ELF-1 (cell line): ENCODE measurements at regions not wholly inside any gene's neighbourhood (a gene's known extent, or its start where the extent isn't known, plus 50 kb on each side); places are given as distances from the start of the nearest gene placed in this dataset.
"Not testable (repeated sequence)": the region's sequence is repeated elsewhere in the genome, so short reads cannot be mapped to it uniquely, and the experiment has no call there.

Experiments
- DNase-seq: peaks from one replicate; pipeline ENCODE4 v3.0.0-alpha.2; 2016; ENCODE audit warnings: low read depth, low spot score

DNA sequence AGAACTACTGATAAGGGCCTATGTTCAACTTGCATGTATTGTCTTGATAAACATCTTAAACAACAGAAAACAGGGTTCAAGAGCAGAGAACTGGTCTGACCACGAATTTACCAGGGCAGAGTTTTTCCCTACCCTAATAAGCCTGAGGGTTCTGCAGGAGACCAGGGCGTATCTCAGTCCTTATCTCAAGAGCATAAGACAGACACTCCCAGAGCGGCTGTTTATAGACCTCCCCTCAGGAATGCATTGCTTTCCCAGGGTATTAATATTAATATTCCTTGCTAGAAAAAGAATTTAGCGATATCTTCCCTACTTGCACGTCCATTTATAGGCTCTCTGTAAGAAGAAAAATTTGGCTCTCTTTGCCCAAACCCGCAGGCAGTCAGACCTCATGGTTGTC lies 637.2 kb downstream of the EPM2A start:
- not testable (repeated sequence) for DNase-seq

DNA sequence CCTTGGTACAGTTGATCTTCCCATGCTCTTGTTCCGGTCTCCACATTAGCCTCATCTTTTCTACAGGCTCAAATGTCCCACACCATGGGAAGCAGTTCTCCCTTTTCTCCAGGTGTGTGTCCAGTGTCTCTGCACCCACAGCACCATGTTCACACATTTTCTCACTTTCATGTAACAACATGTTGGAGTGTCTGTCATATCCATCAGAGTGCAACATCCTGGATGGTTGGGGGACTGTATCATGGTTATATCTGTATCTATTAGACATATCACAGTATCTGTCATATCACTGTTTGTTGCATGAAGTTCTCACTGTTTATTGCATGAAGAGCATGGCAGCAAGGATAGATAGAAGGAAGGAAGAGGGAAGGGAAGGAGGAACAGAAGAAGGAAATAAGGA lies 635.6 kb downstream of the EPM2A start:
- DNase-seq: no peak

DNA sequence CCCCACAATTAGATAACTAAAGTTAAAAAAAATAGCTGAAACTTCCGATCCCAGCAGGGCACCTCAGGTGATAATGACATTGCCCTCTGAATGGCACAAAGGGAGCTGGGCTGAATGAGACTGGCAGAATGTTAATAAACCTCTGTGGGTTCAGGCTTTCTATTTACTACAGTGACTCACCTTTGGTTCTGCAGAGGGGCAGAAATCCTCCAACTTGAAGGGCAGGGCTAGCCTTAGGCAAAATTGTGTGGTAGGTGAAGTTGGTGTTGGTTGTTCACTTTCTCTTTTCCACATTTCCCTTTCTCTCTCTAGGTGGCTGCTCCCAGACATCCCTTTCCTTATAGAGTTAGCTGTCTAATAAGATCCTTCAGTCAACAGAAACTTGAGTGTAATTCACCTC lies 625.2 kb downstream of the EPM2A start:
- no peak for DNase-seq

DNA sequence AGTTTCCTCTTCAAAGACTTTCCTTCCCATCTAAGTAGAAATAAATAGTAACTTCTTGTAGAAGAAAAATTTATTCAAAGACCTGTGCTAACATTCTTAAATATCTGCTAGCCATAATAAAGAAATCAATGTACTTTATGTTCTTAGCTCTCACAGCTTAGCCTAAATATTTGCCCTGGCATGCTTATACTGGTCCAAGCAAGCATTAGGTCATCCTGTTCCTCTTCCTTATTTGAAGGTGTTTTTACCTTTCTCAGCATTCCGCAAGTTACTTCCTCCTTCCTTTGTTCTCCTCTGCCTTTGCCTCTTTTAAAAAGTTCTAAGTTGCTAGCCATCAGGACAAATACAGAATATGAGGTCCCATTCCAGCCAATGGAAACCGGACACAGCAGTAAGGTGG lies 623.9 kb downstream of the EPM2A start:
- DNase-seq: not testable (repeated sequence)

DNA sequence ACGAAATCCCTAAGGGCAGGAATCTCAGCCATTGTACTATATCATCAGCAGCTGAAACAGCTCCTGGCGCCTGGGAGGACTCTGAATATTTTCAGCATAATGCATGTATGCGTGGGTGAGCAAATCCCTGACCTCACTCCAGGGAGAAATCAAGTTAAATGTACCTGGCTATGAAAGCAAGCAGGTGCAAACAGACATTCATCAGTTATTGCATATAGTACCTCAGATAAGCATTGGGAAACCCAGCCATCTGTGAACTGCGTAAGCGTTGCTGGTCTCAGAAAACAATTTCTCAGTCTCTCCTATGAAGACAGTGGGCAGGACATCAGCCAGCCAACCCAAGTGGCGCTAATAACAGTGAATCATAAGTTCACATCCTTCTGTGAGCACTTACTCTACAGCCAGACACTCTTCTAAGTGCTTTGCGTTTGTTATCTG lies 622.6 kb downstream of the EPM2A start:
- no peak for DNase-seq

DNA sequence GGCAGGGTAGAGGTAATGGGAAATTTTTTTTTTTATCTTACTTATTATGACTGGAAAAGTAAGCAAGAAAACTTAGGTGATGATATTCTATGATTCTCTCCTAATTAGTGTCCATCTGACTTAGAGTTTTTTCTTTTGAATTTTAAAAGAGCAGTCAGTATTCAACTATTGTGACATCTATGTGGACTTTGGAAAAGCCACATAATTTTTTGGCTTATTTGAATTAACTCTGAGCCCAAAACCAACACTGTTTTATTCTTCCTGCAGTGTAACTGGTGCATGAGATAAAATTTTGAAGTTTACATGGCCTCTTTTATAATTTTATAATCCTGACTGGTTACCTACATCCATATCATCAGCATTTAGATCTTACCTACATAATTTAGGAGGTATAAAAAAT lies 619.7 kb downstream of the EPM2A start:
- DNase-seq: no peak

DNA sequence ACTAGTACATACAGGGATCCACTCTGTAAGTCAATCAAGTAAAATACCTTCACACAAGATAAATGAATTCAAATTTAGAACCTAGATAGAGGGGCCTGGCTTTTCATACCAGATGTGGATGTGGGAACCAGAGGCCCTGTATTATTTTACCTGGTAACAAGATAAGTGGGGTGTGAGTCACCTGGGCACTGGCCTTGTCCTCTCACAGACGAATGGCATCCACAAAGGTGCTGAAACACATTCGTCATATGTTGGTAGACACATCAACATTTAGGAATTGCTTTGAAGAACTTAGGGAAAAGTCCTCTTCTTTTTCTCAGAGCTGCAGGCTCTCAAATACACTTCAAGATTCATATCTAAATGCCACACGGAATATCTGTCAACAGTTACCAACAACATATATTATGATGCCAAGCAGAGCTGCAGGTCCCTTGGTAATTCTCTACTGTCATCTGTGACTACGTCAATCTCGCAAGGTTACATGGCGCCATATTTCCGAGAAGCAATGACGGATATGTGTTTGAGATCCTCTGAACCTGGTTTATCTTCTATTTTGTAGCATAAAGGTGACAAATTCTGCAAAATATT lies 618.6 kb downstream of the EPM2A start:
- DNase-seq: no peak

DNA sequence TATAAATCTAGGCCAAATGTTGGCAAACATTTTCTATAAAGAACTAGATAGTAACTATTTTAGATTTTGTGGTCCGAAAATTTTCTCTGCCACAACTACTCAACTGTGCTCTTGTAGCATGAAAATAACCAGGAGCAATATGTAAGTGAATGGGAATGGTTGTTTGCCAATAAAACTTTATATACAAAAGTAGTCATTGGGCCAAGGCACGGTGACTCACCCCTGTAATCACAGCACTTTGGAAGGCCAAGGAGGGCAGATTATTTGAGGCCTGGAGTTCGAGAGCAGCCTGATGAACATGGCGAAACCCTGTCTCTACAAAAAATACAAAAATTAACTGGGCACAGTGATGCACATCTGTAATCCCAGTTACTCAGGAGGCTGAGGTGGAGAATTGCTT lies 617.1 kb downstream of the EPM2A start:
- DNase-seq: no peak

DNA sequence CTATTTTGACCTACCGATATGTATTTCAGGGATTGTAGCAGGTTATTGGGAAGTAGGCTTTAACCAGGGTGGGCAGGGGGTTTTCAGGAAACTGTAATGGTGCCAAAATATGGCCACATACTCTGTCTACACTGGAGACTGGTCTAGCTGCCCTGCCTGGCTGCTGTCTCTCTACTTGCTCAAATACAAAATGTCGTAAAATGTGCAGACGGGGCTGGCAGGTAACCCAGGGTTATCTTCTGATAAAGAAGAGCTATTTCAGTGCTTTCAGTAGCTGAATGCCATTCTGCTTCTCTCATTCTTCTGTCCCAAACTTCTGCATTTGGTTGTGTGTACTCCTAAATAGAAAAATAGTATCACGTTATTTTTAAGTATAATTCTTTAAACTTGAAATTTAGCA lies 616.2 kb downstream of the EPM2A start:
- DNase-seq: no peak

DNA sequence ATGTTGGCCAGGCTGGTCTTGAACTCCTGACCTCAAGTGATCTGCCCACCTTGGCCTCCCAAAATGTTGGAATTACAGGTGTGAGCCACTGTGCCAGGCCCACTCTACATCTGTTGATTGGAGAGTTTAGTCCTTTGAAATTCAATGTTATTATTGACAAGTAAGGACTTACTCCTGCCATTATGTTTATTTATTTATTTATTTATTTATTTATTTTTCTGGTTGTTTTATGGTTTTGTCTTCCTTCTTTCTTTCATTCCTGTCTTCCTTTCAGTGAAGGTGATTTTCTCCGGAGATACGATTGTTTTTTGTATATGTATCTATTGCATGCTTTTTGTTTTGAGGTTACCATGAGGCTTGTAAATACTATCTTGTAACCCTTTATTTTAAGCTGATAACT lies 602.6 kb downstream of the EPM2A start:
- DNase-seq: no peak

DNA sequence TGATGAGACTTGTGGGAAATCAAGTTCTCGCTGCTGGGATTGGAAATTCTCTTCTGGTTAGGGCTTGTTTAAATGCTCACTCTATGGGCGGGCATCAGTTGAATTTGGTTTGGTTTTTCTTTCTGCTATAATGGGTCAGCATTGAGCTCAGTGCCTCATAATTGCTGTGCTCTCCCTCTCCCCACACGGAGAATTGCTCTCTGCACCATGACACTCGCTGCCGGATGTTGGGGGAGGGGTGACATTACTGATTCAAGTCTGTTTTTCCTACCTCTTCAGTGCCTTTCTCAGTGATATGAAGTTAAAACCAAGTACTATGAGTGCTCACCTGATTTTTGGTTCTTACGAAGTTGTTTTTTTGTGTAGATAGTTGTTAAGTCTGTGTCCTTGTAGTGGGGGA lies 599.6 kb downstream of the EPM2A start:
- DNase-seq: no peak

DNA sequence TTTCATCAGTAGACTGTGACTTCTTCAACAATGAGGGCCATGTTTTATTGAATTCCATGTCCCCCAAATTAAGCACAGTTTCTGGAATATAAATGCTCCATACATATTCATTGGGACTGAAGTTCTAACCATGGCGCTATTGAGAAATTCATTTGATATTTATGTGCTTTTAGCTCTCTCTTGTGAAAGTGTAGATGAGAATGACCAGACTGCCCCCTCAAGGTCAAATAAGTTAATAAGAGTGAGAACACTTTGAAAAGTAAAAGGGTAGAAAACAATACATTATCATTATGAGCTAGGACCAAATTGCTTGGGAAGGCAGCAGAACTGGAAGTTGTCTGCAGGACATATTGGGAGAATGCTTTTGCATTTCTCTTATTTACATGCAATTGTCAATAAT lies 597.9 kb downstream of the EPM2A start:
- DNase-seq: no peak

DNA sequence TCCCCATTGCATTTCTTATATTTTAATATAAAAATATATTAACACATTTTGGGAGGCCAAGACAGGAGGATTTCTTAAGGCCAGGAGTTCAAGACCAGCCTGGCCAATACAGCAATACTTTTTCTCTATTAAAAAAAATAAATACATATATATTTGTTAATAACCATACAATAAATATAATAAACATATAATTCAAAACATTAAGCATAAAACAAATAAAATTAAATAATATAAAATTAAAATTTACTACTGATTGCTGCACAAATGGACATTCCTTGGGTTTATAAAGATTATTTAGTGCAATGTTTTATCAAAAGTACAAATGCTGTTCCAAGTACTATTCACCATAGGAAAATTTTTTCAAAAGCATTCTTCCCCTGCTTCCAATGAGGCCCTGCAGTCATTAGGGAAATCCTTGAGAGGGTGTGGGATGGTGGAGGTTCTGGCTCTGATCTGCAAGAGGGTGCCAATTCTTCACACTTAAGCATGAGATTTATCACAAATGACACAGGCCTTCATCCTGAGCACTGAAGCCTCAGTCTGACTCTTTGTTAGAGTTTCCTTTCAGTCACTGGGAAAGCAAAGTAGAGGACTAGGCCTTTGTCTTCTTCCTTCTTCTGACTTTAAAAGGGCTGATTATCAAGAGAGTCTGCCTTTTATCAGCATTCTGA lies 596.7 kb downstream of the EPM2A start:
- DNase-seq: peak; percentile 4

DNA sequence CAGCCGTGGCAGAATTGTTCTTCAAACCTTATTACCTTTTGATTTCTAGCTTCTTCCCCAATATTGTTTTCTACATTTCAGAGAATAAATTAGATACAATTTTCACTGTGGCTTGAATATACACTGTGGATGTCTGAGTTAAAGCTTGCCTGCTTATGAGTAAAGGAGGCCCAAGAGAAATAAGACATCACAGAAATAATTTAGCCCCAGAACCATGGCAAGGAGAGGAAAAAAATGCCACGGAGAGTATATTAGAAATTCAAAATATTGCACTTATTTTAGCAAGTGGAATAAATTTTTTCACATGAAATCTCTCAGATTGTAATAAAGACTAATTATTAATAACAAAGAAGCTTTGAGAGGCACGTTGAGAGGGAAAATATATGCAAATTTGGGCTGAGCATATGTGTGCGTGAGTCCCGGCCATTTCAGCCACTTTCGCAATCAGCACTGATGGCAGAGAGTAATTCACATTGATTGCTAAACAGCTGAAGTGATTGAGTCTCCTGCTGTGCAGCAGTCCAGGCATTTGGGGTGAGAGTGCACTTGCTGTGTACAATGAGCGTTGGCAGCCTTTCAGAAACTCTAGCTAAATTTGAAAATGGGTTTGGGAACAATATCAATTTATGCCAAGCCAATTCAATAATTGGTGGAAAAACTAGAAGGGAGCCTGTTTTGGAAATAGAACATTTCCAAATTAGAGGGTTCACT lies 596.0 kb downstream of the EPM2A start:
- DNase-seq: no peak

DNA sequence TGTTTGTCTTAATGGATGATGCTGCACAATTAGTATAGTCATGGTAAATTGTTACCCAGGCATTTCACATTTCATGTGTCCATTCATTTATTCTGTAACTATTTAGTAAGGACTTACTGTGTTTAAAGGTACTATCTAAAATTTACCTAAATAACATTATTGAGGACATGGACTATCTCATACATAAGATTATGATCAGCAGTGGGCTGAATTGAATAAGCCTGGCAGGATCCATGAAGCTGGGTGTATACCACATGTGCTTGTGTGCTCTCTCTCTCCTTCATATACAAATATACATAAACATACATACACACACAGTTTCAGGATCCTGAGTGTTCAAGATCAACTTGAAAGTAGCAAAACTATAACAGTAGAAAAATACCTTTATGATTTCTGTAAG lies 595.4 kb downstream of the EPM2A start:
- no peak for DNase-seq

DNA sequence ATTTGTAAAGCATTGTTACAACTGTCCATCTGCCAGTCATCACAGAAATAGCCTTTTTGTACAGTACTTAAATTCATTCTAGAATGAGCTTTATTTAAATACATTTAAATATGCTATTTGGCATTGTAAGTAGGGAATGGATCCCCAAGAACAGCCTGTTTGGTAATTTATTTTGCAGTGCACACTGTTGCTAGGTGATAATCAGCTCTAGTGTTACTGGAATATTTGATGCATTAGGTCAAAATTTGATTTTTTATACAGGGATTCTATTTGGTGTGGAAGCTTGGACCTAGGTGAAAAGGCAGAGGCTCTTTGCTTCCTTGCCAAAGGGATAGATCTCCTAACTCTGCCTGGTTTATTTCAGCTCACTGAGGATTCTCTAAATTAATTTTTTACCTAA lies 593.7 kb downstream of the EPM2A start:
- DNase-seq: no peak

DNA sequence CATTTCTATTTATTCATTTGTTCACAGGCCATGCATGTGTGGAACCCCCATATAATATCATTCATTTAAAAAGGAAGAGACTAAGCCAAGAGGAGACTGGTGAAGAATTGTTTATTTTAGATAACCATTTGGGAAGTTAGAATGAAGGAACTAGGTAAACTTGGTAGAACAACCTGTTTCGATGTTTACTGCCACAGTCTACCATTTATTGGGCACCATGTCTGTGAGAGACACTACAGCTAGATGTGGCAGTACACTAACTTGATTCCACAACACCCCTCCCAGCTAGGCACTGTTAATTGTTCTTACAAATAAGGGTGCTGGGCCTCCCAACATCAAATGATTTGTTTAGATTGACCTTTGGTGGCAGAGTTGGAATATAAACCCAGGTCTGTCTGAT lies 592.4 kb downstream of the EPM2A start:
- no peak for DNase-seq

DNA sequence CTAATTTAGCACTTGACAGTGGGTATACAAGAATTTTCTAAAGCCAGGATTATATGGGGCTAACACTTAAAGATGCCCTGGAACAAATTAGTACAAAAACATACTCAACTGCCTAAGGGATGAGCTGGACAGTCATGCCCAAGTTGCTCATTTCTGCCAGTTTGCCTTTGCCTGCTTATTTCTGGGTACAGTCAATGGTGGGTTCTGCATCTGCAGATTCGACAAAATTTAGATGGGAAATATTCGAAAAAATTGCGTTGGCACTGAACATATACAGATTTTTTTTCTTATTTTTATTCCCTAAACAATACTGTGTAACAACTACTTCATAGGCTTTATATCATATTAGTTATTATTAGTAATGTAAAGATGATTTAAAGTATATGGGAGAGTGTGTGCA lies 591.9 kb downstream of the EPM2A start:
- no peak for DNase-seq

DNA sequence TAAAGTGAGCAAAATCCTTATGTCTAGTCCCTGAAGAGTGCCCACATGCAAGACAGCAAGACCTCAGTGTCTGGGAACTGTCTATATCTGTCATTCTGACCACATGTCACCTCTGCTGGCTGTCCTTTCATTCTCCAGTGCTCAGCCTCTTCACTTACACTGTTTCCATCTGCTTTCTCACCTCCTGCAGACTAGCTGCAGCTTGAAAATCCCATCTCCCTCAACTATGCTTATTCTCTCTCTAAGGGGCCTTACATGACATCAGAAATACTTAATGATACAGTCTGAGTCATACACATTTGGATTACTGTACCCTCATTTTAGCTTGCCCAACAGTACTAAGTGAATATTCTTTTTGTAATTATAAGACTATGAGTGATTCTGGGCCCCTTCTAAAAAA lies 587.8 kb downstream of the EPM2A start:
- no peak for DNase-seq

DNA sequence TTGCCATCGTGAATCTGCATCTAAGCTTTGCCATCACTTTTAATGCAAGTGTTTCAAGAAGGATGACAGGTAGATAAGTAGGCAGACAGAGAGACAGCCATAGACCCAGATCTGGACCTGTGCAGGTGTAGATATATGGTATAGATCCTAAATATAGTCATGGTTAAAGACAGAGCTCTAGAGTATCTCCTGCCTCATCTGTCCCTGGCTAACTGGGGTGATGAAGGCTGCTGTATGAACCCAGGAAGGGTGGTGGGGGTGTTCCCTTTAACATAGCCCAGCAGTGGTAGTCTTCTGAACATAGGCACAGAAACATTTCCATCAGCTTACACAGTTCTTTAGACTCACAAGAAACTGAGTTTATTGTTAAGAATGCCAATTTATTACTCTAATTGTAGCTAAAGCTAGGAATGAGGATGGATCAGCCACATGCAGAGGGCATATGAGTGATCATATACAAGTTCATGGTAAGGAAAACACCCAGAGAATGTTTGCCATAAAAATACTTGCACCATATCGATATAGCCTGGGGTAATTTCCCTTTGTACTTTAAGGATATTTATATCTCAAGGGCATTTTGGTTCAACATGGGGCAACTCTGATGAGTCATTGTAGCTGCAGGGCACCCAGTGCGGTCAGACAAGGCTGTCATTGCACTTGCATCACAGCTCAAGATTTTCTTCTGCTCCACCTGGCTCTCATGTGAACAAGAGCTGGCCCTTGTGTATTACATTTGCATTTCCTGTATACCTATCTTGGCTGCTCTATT lies 587.2 kb downstream of the EPM2A start:
- DNase-seq: peak; percentile 21

DNA sequence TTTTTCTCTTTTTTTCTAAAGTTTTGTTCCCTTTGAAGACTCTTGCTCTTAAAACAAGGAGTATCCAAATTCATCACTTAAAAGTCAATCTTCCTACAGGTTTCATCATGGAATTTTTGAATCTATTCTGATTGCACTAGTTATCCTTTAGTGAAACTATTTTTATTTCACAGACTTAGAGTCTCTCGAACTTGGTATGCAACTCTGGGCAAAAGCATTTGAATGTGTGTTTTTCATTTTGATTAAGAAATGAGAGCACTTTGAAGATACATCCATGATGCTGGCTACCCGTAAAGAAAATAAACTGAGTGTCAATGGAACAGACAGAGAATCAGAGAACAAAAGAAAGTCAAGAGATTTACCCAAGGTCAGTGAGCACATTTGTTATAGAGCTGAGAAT lies 586.5 kb downstream of the EPM2A start:
- DNase-seq: no peak

DNA sequence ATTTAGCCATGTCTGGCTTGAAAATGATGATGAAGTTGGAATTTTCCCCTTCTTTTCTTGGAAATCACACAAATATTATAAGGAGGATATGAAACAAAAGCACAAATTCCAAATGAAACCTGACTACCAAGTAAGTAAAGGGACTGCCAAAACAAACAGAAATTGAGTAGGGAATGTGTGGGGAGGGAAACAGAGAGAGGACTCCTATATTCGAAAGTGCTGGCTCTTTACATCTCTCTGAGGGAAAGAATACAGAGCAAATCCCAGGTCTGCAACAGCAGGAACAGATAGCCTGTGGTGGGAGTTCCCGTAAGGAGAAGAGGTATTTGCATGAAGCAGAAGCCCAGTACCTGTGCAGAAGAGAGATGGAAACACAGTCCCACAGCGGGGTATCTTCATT lies 583.7 kb downstream of the EPM2A start:
- DNase-seq: no peak
